COLO668 (cell line): ENCODE measurements at regions not wholly inside any gene's neighbourhood (a gene's known extent, or its start where the extent isn't known, plus 50 kb on each side); places are given as distances from the start of the nearest gene placed in this dataset.

Experiments
- DNase-seq: peaks from one replicate; lab custom pipeline; 2025; ENCODE audit not compliant: unreplicated experiment; lab: John Stamatoyannopoulos, UW

- no peak for DNase-seq
Observed at GRCh38 chr20:41811456-41811855, 193.3 kb upstream of the CHD6 start.

GRCh38 chr20:41800040-41800439 lies 181.9 kb upstream of the CHD6 start:
- no peak for DNase-seq

- no peak for DNase-seq
Observed at GRCh38 chr20:41798930-41799502, 180.8 kb upstream of the CHD6 start.

- DNase-seq = no peak
Observed at GRCh38 chr20:41786158-41786557, 168.0 kb upstream of the CHD6 start.

GRCh38 chr20:41784209-41784958 lies 166.2 kb upstream of the CHD6 start:
- DNase-seq = no peak

GRCh38 chr20:41783423-41784208 lies 165.4 kb upstream of the CHD6 start:
- no peak for DNase-seq

- no peak for DNase-seq
Observed at GRCh38 chr20:41782730-41783406, 164.7 kb upstream of the CHD6 start.

GRCh38 chr20:41782255-41782654 lies 164.1 kb upstream of the CHD6 start:
- no peak for DNase-seq

- no peak for DNase-seq
Observed at GRCh38 chr20:41776421-41776820, 158.2 kb upstream of the CHD6 start.

GRCh38 chr20:41774291-41774690 lies 156.1 kb upstream of the CHD6 start:
- DNase-seq = no peak

GRCh38 chr20:41770965-41771364 lies 152.8 kb upstream of the CHD6 start:
- DNase-seq = no peak

- no peak for DNase-seq
Observed at GRCh38 chr20:41770427-41770826, 152.2 kb upstream of the CHD6 start.

- no peak for DNase-seq
Observed at GRCh38 chr20:41769592-41770018, 151.4 kb upstream of the CHD6 start.

- DNase-seq = no peak
Observed at GRCh38 chr20:41750137-41750536, 132.0 kb upstream of the CHD6 start.

GRCh38 chr20:41748756-41749582 lies 130.8 kb upstream of the CHD6 start:
- DNase-seq = no peak

GRCh38 chr20:41748051-41748450 lies 129.9 kb upstream of the CHD6 start:
- no peak for DNase-seq

GRCh38 chr20:41747226-41747625 lies 129.0 kb upstream of the CHD6 start:
- no peak for DNase-seq

- no peak for DNase-seq
Observed at GRCh38 chr20:41746635-41747034, 128.5 kb upstream of the CHD6 start.

GRCh38 chr20:41738604-41739206 lies 120.5 kb upstream of the CHD6 start:
- peak; percentile 50 for DNase-seq

GRCh38 chr20:41735949-41736348 lies 117.8 kb upstream of the CHD6 start:
- no peak for DNase-seq
